ENCODE measurements at regions not wholly inside any gene's neighbourhood (a gene's known extent, or its start where the extent isn't known, plus 50 kb on each side); places are given as distances from the start of the nearest gene placed in this dataset.

DNA sequence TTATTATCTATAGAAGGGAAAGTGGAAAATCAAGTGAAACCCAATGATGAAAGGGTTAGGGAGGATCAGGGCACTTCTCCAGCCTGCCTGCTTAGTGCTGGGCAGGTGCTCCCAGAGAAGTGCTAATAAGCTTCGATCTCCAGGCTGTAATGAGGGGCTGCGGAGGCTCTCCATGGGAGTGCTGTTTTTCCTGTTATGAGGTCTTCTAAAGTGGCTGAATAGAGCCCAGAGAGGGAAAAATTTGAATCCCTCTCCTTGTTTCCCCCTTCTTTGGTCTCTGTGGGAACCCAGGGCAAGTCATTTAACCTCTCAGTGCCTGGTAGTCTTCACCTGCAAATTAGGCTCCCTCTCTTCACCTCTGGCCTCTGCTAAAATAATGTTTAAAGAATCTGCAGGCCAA, 351.7 kb upstream of the DCC start:
- TF ChIP-seq CTCF (IDR thresholded peaks at IDR 0.05) (no peak), EZH2phosphoT487 (IDR thresholded peaks at IDR 0.05) (no peak), EZH2 (IDR thresholded peaks at IDR 0.05) (no peak)

Measured in neural progenitor cell (in vitro differentiated cells).